ENCODE measurements at regions not wholly inside any gene's neighbourhood (a gene's known extent, or its start where the extent isn't known, plus 50 kb on each side); places are given as distances from the start of the nearest gene placed in this dataset.

DNA sequence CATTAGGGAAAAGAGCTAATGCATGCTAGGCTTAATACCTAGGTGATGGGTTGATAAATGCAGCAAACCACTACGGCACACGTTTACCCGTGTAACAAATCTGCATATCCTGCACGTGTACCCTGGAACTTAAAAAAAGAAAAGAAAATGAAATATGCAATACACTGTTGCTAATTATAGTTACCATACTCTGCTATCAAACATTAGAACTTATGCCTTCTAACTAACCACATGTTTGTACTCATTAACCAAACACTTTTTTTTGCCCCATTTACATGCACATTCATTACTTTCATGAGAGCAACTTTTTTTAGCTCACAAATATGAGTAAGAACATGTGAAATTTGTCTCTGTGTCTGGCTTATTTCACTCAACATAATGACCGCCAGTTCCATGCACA lies 253.1 kb downstream of the CGGBP1 start:
- no peaks in the 10 kb centered on the region for H3K4me1 ChIP-seq (ENCODE audit: control insufficient read depth in 4 of 4, insufficient read depth in 4 of 4, low read length in 3 of 4)
- DNase-seq (ENCODE audit: low spot score), result no peak
- H3K4me3 ChIP-seq (ENCODE audit: low read depth in 1 of 3, low read length in 3 of 3), result no peak overlapping the region
- H3K9ac ChIP-seq (ENCODE audit: low read depth in 1 of 2, low read length in 2 of 2), result no peak overlapping the region
- 72% methylated on average over 5 of the region's 5 CpGs for WGBS
- no peaks in the 10 kb centered on the region for H3K36me3 ChIP-seq (ENCODE audit: control insufficient read depth in 4 of 4, insufficient read depth in 3 of 4, low read depth in 1 of 4, low read length in 3 of 4)
- H3K27ac ChIP-seq (ENCODE audit: low read depth in 1 of 2, low read length in 2 of 2), result no peak overlapping the region
- no peaks in the 10 kb centered on the region for H3K27me3 ChIP-seq (ENCODE audit: control insufficient read depth in 4 of 4, insufficient read depth in 4 of 4, low read length in 3 of 4)
- H3K9me3 ChIP-seq (ENCODE audit: control insufficient read depth in 4 of 4, low read length in 3 of 4), result no peaks in the 10 kb centered on the region
- TF ChIP-seq NR2F2 (IDR thresholded peaks at IDR 0.05) (no peak), FOXA2 (IDR thresholded peaks at IDR 0.05) (no peak), HNF4A (conservative IDR thresholded peaks at IDR 0.05) (no peak)
- TF ChIP-seq, protein P1, sequence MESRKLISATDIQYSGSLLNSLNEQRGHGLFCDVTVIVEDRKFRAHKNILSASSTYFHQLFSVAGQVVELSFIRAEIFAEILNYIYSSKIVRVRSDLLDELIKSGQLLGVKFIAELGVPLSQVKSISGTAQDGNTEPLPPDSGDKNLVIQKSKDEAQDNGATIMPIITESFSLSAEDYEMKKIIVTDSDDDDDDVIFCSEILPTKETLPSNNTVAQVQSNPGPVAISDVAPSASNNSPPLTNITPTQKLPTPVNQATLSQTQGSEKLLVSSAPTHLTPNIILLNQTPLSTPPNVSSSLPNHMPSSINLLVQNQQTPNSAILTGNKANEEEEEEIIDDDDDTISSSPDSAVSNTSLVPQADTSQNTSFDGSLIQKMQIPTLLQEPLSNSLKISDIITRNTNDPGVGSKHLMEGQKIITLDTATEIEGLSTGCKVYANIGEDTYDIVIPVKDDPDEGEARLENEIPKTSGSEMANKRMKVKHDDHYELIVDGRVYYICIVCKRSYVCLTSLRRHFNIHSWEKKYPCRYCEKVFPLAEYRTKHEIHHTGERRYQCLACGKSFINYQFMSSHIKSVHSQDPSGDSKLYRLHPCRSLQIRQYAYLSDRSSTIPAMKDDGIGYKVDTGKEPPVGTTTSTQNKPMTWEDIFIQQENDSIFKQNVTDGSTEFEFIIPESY (IDR thresholded peaks at IDR 0.05), result no peak

DNA sequence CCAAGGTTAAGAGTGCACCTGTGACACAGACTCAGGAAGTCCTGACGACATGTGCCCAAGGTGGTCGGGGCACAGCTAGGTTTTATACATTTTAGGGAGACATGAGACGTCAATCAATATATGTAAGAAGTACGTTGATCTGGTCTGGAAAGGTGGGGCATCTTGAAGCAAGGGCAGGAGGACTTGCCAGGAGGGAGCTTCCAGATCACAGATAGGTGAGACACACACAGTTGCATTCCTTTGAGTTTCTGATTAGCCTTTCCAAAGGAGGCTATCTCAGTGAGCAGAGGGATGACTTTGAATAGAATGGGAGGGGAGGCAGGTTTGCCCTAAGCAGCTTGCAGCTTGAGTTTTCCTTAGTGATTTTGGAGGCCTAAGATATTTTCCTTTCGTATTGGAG lies 257.4 kb downstream of the CGGBP1 start:
- Histone ChIP-seq H3K9ac (ENCODE audit: low read depth in 1 of 2, low read length in 2 of 2) (no peak overlapping the region), H3K27me3 (ENCODE audit: control insufficient read depth in 4 of 4, insufficient read depth in 4 of 4, low read length in 3 of 4) (no peaks in the 10 kb centered on the region), H3K4me1 (ENCODE audit: control insufficient read depth in 4 of 4, insufficient read depth in 4 of 4, low read length in 3 of 4) (no peaks in the 10 kb centered on the region), H3K27ac (ENCODE audit: low read depth in 1 of 2, low read length in 2 of 2) (no peak overlapping the region), H3K9me3 (ENCODE audit: control insufficient read depth in 4 of 4, low read length in 3 of 4) (no peaks in the 10 kb centered on the region), H3K36me3 (ENCODE audit: control insufficient read depth in 4 of 4, insufficient read depth in 3 of 4, low read depth in 1 of 4, low read length in 3 of 4) (no peaks in the 10 kb centered on the region), H3K4me3 (ENCODE audit: low read depth in 1 of 3, low read length in 3 of 3) (no peak overlapping the region)
- WGBS, result 39% methylated on average over 5 of the region's 5 CpGs
- DNase-seq (ENCODE audit: low spot score), result no peak
- TF ChIP-seq FOXA1 (IDR thresholded peaks at IDR 0.05), result no peak

DNA sequence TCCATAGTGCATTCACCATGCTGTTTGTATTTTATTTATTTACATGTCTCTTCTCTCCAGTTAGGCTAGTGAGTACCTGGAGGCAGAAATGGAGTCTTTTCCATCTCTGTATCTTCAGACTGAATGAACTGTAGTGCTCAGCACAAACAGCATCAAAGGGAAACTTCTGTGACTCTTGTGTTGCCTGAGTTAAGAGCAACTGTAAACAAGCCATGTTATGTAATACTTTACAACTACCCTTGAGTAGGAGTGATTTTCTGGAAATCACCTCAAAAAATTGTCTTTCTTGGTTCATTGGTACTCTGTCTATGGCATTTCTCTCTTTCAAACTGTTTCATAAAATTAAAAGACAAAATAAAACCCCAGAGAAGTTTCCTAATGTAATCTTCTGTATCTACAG lies 258.3 kb downstream of the CGGBP1 start:
- Histone ChIP-seq H3K4me3 (ENCODE audit: low read depth in 1 of 3, low read length in 3 of 3) (no peak overlapping the region), H3K9me3 (ENCODE audit: control insufficient read depth in 4 of 4, low read length in 3 of 4) (no peaks in the 10 kb centered on the region), H3K36me3 (ENCODE audit: control insufficient read depth in 4 of 4, insufficient read depth in 3 of 4, low read depth in 1 of 4, low read length in 3 of 4) (no peaks in the 10 kb centered on the region), H3K27me3 (ENCODE audit: control insufficient read depth in 4 of 4, insufficient read depth in 4 of 4, low read length in 3 of 4) (no peaks in the 10 kb centered on the region), H3K9ac (ENCODE audit: low read depth in 1 of 2, low read length in 2 of 2) (no peak overlapping the region), H3K4me1 (ENCODE audit: control insufficient read depth in 4 of 4, insufficient read depth in 4 of 4, low read length in 3 of 4) (no peaks in the 10 kb centered on the region), H3K27ac (ENCODE audit: low read depth in 1 of 2, low read length in 2 of 2) (no peak overlapping the region)
- no peak for DNase-seq (ENCODE audit: low spot score)
- TF ChIP-seq, protein P2, sequence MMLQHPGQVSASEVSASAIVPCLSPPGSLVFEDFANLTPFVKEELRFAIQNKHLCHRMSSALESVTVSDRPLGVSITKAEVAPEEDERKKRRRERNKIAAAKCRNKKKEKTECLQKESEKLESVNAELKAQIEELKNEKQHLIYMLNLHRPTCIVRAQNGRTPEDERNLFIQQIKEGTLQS (IDR thresholded peaks at IDR 0.05), result no peak
- TF ChIP-seq, protein P1 (IDR thresholded peaks at IDR 0.05), result no peak
- TF ChIP-seq, protein P3, sequence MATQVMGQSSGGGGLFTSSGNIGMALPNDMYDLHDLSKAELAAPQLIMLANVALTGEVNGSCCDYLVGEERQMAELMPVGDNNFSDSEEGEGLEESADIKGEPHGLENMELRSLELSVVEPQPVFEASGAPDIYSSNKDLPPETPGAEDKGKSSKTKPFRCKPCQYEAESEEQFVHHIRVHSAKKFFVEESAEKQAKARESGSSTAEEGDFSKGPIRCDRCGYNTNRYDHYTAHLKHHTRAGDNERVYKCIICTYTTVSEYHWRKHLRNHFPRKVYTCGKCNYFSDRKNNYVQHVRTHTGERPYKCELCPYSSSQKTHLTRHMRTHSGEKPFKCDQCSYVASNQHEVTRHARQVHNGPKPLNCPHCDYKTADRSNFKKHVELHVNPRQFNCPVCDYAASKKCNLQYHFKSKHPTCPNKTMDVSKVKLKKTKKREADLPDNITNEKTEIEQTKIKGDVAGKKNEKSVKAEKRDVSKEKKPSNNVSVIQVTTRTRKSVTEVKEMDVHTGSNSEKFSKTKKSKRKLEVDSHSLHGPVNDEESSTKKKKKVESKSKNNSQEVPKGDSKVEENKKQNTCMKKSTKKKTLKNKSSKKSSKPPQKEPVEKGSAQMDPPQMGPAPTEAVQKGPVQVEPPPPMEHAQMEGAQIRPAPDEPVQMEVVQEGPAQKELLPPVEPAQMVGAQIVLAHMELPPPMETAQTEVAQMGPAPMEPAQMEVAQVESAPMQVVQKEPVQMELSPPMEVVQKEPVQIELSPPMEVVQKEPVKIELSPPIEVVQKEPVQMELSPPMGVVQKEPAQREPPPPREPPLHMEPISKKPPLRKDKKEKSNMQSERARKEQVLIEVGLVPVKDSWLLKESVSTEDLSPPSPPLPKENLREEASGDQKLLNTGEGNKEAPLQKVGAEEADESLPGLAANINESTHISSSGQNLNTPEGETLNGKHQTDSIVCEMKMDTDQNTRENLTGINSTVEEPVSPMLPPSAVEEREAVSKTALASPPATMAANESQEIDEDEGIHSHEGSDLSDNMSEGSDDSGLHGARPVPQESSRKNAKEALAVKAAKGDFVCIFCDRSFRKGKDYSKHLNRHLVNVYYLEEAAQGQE (IDR thresholded peaks at IDR 0.05), result no peak
- no peak for TF ChIP-seq TAF1 (conservative IDR thresholded peaks at IDR 0.05)
- no peak for TF ChIP-seq HNF4A (conservative IDR thresholded peaks at IDR 0.05)
- TF ChIP-seq SP1 (IDR thresholded peaks at IDR 0.05), result no peak
- TF ChIP-seq GABPA (IDR thresholded peaks at IDR 0.05 in 1 of 2, conservative IDR thresholded peaks at IDR 0.05 in 1 of 2), result no peak
- TF ChIP-seq NR2F2 (IDR thresholded peaks at IDR 0.05), result no peak
- TF ChIP-seq, protein P4, sequence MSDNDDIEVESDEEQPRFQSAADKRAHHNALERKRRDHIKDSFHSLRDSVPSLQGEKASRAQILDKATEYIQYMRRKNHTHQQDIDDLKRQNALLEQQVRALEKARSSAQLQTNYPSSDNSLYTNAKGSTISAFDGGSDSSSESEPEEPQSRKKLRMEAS (IDR thresholded peaks at IDR 0.05), result no peak
- no peak for TF ChIP-seq RXRA (IDR thresholded peaks at IDR 0.05)
- no peak for TF ChIP-seq JUND (IDR thresholded peaks at IDR 0.05)
- TF ChIP-seq RAD21 (IDR thresholded peaks at IDR 0.05), result no peak
- TF ChIP-seq EGR1 (IDR thresholded peaks at IDR 0.05; ENCODE audit: low read depth in 2 of 2), result no peak
- no peak for TF ChIP-seq HNF4G (IDR thresholded peaks at IDR 0.05)
- TF ChIP-seq, protein P5, sequence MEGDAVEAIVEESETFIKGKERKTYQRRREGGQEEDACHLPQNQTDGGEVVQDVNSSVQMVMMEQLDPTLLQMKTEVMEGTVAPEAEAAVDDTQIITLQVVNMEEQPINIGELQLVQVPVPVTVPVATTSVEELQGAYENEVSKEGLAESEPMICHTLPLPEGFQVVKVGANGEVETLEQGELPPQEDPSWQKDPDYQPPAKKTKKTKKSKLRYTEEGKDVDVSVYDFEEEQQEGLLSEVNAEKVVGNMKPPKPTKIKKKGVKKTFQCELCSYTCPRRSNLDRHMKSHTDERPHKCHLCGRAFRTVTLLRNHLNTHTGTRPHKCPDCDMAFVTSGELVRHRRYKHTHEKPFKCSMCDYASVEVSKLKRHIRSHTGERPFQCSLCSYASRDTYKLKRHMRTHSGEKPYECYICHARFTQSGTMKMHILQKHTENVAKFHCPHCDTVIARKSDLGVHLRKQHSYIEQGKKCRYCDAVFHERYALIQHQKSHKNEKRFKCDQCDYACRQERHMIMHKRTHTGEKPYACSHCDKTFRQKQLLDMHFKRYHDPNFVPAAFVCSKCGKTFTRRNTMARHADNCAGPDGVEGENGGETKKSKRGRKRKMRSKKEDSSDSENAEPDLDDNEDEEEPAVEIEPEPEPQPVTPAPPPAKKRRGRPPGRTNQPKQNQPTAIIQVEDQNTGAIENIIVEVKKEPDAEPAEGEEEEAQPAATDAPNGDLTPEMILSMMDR (IDR thresholded peaks at IDR 0.05; ENCODE audit: low read depth, low read length, missing input control), result no peak
- TF ChIP-seq YY1 (IDR thresholded peaks at IDR 0.05), result no peak
- no peak for TF ChIP-seq FOXA2 (IDR thresholded peaks at IDR 0.05)
- no peak for TF ChIP-seq FOXA1 (IDR thresholded peaks at IDR 0.05)

Data from liver (tissue), 8 donors.